HepG2 (cell line): ENCODE measurements at regions not wholly inside any gene's neighbourhood (a gene's known extent, or its start where the extent isn't known, plus 50 kb on each side); places are given as distances from the start of the nearest gene placed in this dataset.

Experiments used
- AGO2 ChIP-seq: fragments of 200-400 bp; formaldehyde crosslinking; optimal IDR thresholded peaks from 2 replicates; pipeline ENCODE3; 2017; ENCODE audit warnings: mild to moderate bottlenecking, low read depth, low read length, moderate library complexity
- ARNT ChIP-seq: fragments of 450-650 bp; IDR thresholded peaks from 2 replicates; pipeline ENCODE4 v1.6.1; 2017
- FOXK1 ChIP-seq: sonication (generic); formaldehyde crosslinking; IDR thresholded peaks from 2 replicates; pipeline ENCODE4 v1.4.0; 2020; ENCODE audit warnings: low read depth, missing genetic modification reagents, borderline replicate concordance
- GATAD2A ChIP-seq: IDR thresholded peaks from 2 replicates; pipeline ENCODE4 v1.6.1; 2016
- HIVEP1 ChIP-seq: sonication (generic); formaldehyde crosslinking; IDR thresholded peaks from 2 replicates; pipeline ENCODE4 v1.4.0; 2020; ENCODE audit warnings: mild to moderate bottlenecking, missing genetic modification reagents
- MXI1 ChIP-seq: IDR thresholded peaks from 3 replicates; pipeline ENCODE4 v1.6.1; 2012; ENCODE audit warnings: low read depth, low read length, inconsistent platforms, borderline replicate concordance
- PLSCR1 ChIP-seq: sonication (generic); formaldehyde crosslinking; IDR thresholded peaks from 2 replicates; pipeline ENCODE4 v1.5.0; 2020; ENCODE audit warnings: missing genetic modification reagents, mild to moderate bottlenecking, borderline replicate concordance
- RAD21 ChIP-seq: fragments of 450-650 bp; formaldehyde crosslinking; IDR thresholded peaks from 2 replicates; pipeline ENCODE4 v1.5.0; 2020; ENCODE audit warnings: mild to moderate bottlenecking
- RAD51 ChIP-seq: fragments of 450-650 bp; IDR thresholded peaks from 2 replicates; pipeline ENCODE4 v1.6.1; 2016; ENCODE audit warnings: borderline replicate concordance
- REST ChIP-seq, 2 experiments: IDR thresholded peaks; 2 replicates each; pipeline ENCODE4 v1.6.1; 2011 to 2012; ENCODE audit warnings: low read length in 2 of 2, borderline replicate concordance in 1 of 2, low read depth in 1 of 2, mild to moderate bottlenecking in 1 of 2, moderate library complexity in 1 of 2
- SMAD9 ChIP-seq: sonication (generic); formaldehyde crosslinking; IDR thresholded peaks from 2 replicates; pipeline ENCODE4 v1.5.1; 2020; ENCODE audit warnings: mild to moderate bottlenecking, missing genetic modification reagents
- SMARCE1 ChIP-seq: fragments of 450-650 bp; IDR thresholded peaks from 2 replicates; pipeline ENCODE4 v1.6.1; 2017; ENCODE audit warnings: borderline replicate concordance
- SMC3 ChIP-seq: IDR thresholded peaks from 2 replicates; pipeline ENCODE4 v1.6.1; 2011; ENCODE audit warnings: low read length, improper control_type of control experiment
- SNAI1 ChIP-seq: sonication (generic); formaldehyde crosslinking; IDR thresholded peaks from 2 replicates; pipeline ENCODE4 v1.5.0; 2020; ENCODE audit warnings: mild to moderate bottlenecking, missing genetic modification reagents, borderline replicate concordance
- SP4 ChIP-seq: sonication (generic); formaldehyde crosslinking; IDR thresholded peaks from 2 replicates; pipeline ENCODE4 v1.8.1; 2023; ENCODE audit warnings: mild to moderate bottlenecking, missing genetic modification reagents
- STAG1 ChIP-seq: sonication (generic); formaldehyde crosslinking; IDR thresholded peaks from 2 replicates; pipeline ENCODE4 v1.4.0; 2020; ENCODE audit warnings: missing genetic modification reagents
- ZBTB1 ChIP-seq: sonication (generic); formaldehyde crosslinking; IDR thresholded peaks from 2 replicates; pipeline ENCODE4 v1.4.0; 2020; ENCODE audit warnings: missing genetic modification reagents, borderline replicate concordance
- ZBTB20 ChIP-seq: sonication (generic); formaldehyde crosslinking; IDR thresholded peaks from 2 replicates; pipeline ENCODE4 v1.8.1; 2023; ENCODE audit warnings: missing genetic modification reagents, low read depth, mild to moderate bottlenecking, borderline replicate concordance
- ZFY ChIP-seq: sonication (generic); formaldehyde crosslinking; IDR thresholded peaks from 2 replicates; pipeline ENCODE4 v1.4.0; 2020; ENCODE audit warnings: missing genetic modification reagents
- ZNF263 ChIP-seq: sonication (generic); formaldehyde crosslinking; IDR thresholded peaks from 2 replicates; pipeline ENCODE4 v1.4.0; 2020; ENCODE audit warnings: missing genetic modification reagents
- ZNF335 ChIP-seq: sonication (generic); formaldehyde crosslinking; IDR thresholded peaks from 2 replicates; pipeline ENCODE4 v1.4.0; 2020; ENCODE audit warnings: missing genetic modification reagents
- ZNF776 ChIP-seq: sonication (generic); formaldehyde crosslinking; IDR thresholded peaks from 2 replicates; pipeline ENCODE4 v1.4.0; 2020; ENCODE audit warnings: mild to moderate bottlenecking, missing genetic modification reagents

GRCh38 chr7:25851332-25852210 lies 300.4 kb upstream of the NFE2L3 start (continued):
- TF ChIP-seq SNAI1 (CRISPR knock-in tag) (no peak), RAD21 (peak; percentile 69), SP4 (CRISPR knock-in tag) (no peak), ZBTB20 (CRISPR knock-in tag) (no peak), REST (IDR thresholded peaks at IDR 0.05; ENCODE audit: borderline replicate concordance in 1 of 2, low read depth in 1 of 2, low read length in 2 of 2) (no peak), GATAD2A (CRISPR knock-in tag) (no peak), HIVEP1 (no peak), PLSCR1 (CRISPR knock-in tag) (no peak), MXI1 (no peak), ZBTB1 (no peak), ZNF263 (no peak), AGO2 (no peak), SMC3 (0 out of 2 replicates have a peak, but pooled peaks have one; percentile 36), ARNT (no peak), FOXK1 (CRISPR knock-in tag) (peak; percentile 12; the same call in 1 of the 2 replicates), SMARCE1 (no peak), ZFY (CRISPR knock-in tag) (peak; percentile 30; the same call in 1 of the 2 replicates), STAG1 (CRISPR knock-in tag) (peak; percentile 78), SMAD9 (CRISPR knock-in tag) (no peak), ZNF335 (CRISPR knock-in tag) (no peak), RAD51 (no peak), ZNF776 (no peak)
- TF ChIP-seq, all 625 proteins: peak for 17
